ENCODE measurements at regions not wholly inside any gene's neighbourhood (a gene's known extent, or its start where the extent isn't known, plus 50 kb on each side); places are given as distances from the start of the nearest gene placed in this dataset.

DNA sequence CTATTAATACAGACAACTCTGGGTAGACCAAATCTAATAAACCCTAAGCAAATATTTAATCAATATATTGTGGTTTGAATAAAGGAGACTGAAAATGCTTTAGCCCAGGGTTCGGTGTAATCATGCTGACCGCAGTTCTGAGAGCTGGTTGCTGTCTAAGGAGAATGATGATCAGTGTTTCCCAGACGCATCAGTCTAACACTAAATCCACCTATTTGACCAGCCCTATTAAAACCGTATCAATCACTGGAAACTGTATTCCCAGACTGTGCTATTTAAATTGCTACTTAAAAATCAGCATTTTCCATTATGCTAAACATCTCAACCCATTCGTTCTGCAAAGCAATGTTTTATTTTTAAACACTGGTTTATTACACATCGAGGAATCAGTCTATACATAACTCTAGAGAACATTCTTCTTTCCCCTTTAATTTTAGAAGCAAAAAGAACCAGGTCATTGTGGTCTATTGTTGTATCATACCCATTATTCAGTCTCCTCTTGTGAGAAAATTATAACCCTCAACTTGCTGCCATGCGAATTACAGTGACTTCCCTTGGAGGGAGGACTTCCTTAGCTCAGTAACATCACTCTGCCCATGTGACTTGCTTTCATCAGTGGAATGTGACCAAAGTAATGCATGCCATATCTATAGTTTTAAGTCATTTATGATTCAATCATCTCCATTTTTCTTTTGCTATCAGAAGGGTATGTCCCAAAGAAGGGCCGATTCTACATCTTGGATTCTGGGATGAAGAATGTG, 515.2 kb upstream of the JAG1 start:
- Histone ChIP-seq H3K79me2 (ENCODE audit: control insufficient read depth in 1 of 2, insufficient read depth in 2 of 2, low read length in 2 of 2) (no peaks in the 10 kb centered on the region), H2AK5ac (ENCODE audit: low read depth, low read length) (no peak overlapping the region), H3K79me1 (ENCODE audit: low read depth, low read length) (no peaks in the 10 kb centered on the region), H3K23ac (ENCODE audit: insufficient read length) (no peak overlapping the region), H2BK120ac (replicated peaks; ENCODE audit: low read depth, low read length) (no peak overlapping the region), H3K27me3 (replicated peaks in 1 of 4; ENCODE audit: control insufficient read depth in 3 of 4, extremely low read depth in 1 of 4, insufficient read depth in 3 of 4, low read length in 3 of 4) (no peaks in the 10 kb centered on the region), H4K20me1 (replicated peaks in 1 of 2; ENCODE audit: control insufficient read depth in 1 of 2, insufficient read depth in 2 of 2, low read length in 2 of 2) (no peaks in the 10 kb centered on the region), H3K4ac (replicated peaks; ENCODE audit: insufficient read length, low read depth, low read length) (no peak overlapping the region), H3K18ac (ENCODE audit: extremely low read depth, low read length) (no peak overlapping the region), H2BK12ac (ENCODE audit: low read depth, low read length) (no peak overlapping the region), H2AFZ (ENCODE audit: low read length) (no peak overlapping the region), H3K9ac (replicated peaks in 1 of 4; ENCODE audit: extremely low read depth in 1 of 4, low read depth in 3 of 4, low read length in 3 of 4) (no peak overlapping the region), H3K14ac (ENCODE audit: insufficient read length) (no peak overlapping the region), H3K23me2 (ENCODE audit: low read depth, low read length) (no peaks in the 10 kb centered on the region), H2BK20ac (ENCODE audit: low read length) (no peak overlapping the region), H3K4me3 (ENCODE audit: extremely low read depth in 1 of 4, insufficient read depth in 2 of 4, low read depth in 3 of 4, low read length in 4 of 4) (no peak overlapping the region), H3K4me2 (ENCODE audit: insufficient read depth in 1 of 2, low read depth in 2 of 2, low read length in 2 of 2) (no peak overlapping the region), H3K27ac (ENCODE audit: low read depth, low read length) (no peak overlapping the region), H2BK15ac (ENCODE audit: low read length) (no peak overlapping the region), H3K56ac (replicated peaks; ENCODE audit: insufficient read length, low read depth, low read length) (no peak overlapping the region), H3K4me1 (replicated peaks in 1 of 4; ENCODE audit: control insufficient read depth in 3 of 4, insufficient read depth in 4 of 4, low read length in 3 of 4) (no peaks in the 10 kb centered on the region), H3K9me3 (ENCODE audit: insufficient read depth in 2 of 2, low read depth in 1 of 2, low read length in 1 of 2) (peaks cover 0 to 6% of the 10 kb centered on the region in 2 experiments; a peak in 1 of 4 replicates), H4K91ac (replicated peaks; ENCODE audit: insufficient read length, low read length) (no peak overlapping the region), H4K5ac (ENCODE audit: insufficient read length, low read depth, low read length) (no peak overlapping the region), H4K8ac (ENCODE audit: extremely low read depth, insufficient read depth, low read length) (no peak overlapping the region), H3K36me3 (ENCODE audit: control insufficient read depth in 2 of 4, insufficient read depth in 4 of 4, low read length in 3 of 4) (no peaks in the 10 kb centered on the region), H2BK5ac (ENCODE audit: low read depth, low read length) (no peak overlapping the region)
- FAIRE-seq: no peak
- ChIA-PET CTCF (ENCODE audit: partially characterized antibody) (interaction anchor here (0.7 to 1.2 kb wide), 2 partner anchors 16 to 282 kb away, joined by 3 to 4 read pairs; no protein-coding TSS in a partner anchor), POLR2A (ENCODE audit: partially characterized antibody) (no interaction called here)
- WGBS, 2 experiments (ENCODE audit: extremely low coverage in 1 of 2, insufficient coverage in 1 of 2, insufficient read length in 1 of 2, insufficient replicate concordance in 2 of 2, low coverage in 1 of 2, low lambda C conversion rate in 2 of 2, missing lambda C conversion rate in 1 of 2): 79% methylated on average over 8 of the region's 8 CpGs; no CpG with 5 or more reads in 1 of the 2 experiments
- DNase-seq (ENCODE audit: low read depth in 1 of 2, low spot score in 2 of 2): no peak
- TF ChIP-seq CEBPB (IDR thresholded peaks at IDR 0.05; ENCODE audit: low read depth, low read length) (no peak), FOSL1 (IDR thresholded peaks at IDR 0.05; ENCODE audit: insufficient read depth, low read depth, low read length) (no peak), RAD21 (IDR thresholded peaks at IDR 0.05 in 1 of 2, conservative IDR thresholded peaks at IDR 0.05 in 1 of 2; ENCODE audit: low read depth in 2 of 2, low read length in 2 of 2) (no peak), TCF12 (IDR thresholded peaks at IDR 0.05; ENCODE audit: low read depth, low read length) (no peak), PHF8 (conservative IDR thresholded peaks at IDR 0.05; ENCODE audit: low read depth, low read length) (no peak), RBBP5 (IDR thresholded peaks at IDR 0.05; ENCODE audit: borderline replicate concordance, low read depth, low read length) (no peak), ASH2L (IDR thresholded peaks at IDR 0.05; ENCODE audit: low read length) (no peak), HDAC6 (IDR thresholded peaks at IDR 0.05; ENCODE audit: low read depth, low read length) (no peak), NRF1 (IDR thresholded peaks at IDR 0.05; ENCODE audit: low read depth, low read length) (no peak)
- TF ChIP-seq, protein P1, sequence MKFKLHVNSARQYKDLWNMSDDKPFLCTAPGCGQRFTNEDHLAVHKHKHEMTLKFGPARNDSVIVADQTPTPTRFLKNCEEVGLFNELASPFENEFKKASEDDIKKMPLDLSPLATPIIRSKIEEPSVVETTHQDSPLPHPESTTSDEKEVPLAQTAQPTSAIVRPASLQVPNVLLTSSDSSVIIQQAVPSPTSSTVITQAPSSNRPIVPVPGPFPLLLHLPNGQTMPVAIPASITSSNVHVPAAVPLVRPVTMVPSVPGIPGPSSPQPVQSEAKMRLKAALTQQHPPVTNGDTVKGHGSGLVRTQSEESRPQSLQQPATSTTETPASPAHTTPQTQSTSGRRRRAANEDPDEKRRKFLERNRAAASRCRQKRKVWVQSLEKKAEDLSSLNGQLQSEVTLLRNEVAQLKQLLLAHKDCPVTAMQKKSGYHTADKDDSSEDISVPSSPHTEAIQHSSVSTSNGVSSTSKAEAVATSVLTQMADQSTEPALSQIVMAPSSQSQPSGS (IDR thresholded peaks at IDR 0.05; ENCODE audit: low read length): no peak
- TF ChIP-seq, protein P2, sequence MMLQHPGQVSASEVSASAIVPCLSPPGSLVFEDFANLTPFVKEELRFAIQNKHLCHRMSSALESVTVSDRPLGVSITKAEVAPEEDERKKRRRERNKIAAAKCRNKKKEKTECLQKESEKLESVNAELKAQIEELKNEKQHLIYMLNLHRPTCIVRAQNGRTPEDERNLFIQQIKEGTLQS (IDR thresholded peaks at IDR 0.05; ENCODE audit: insufficient read depth, low read depth, low read length): no peak

All from H1 (cell line).